ENCODE measurements at regions not wholly inside any gene's neighbourhood (a gene's known extent, or its start where the extent isn't known, plus 50 kb on each side); places are given as distances from the start of the nearest gene placed in this dataset.

- TF ChIP-seq CTCF (IDR thresholded peaks at IDR 0.05) (no peak), POLR2A (IDR thresholded peaks at IDR 0.05; ENCODE audit: low read depth) (no peak), POLR2AphosphoS5 (IDR thresholded peaks at IDR 0.05) (no peak), EP300 (IDR thresholded peaks at IDR 0.05) (no peak)
- H3K4me1 ChIP-seq = peaks cover 0 to 18% (median 4%) of the 10 kb centered on the region in 4 donors
- intact Hi-C loops (cut with DNase I) = no loop called here
- H3K27me3 ChIP-seq = no peaks in the 10 kb centered on the region
- no peak overlapping the region for H3K4me3 ChIP-seq
- DNase-seq (ENCODE audit: extremely low spot score) = no peak
- no peaks in the 10 kb centered on the region for H3K9me3 ChIP-seq
- no peak overlapping the region for H3K27ac ChIP-seq (replicated peaks in 1 of 4)
- no peaks in the 10 kb centered on the region for H3K36me3 ChIP-seq
Measured at GRCh38 chr4:130127297-130127696, 1031.3 kb downstream of the C4orf33 start.

GRCh38 chr4:130131536-130131935 is 1035.6 kb downstream of the C4orf33 start:
- WGBS = 78% methylated on average over 3 of the region's 3 CpGs
- no peaks in the 10 kb centered on the region for H3K4me1 ChIP-seq
- no peaks in the 10 kb centered on the region for H3K27me3 ChIP-seq
- H3K27ac ChIP-seq (replicated peaks in 1 of 4) = no peak overlapping the region
- peaks cover 0 to 10% (median 7%) of the 10 kb centered on the region in 4 donors for H3K9me3 ChIP-seq
- TF ChIP-seq CTCF (IDR thresholded peaks at IDR 0.05) (no peak), POLR2AphosphoS5 (IDR thresholded peaks at IDR 0.05) (no peak), POLR2A (IDR thresholded peaks at IDR 0.05; ENCODE audit: low read depth) (no peak), EP300 (IDR thresholded peaks at IDR 0.05) (no peak)
- intact Hi-C loops (cut with DNase I) = no loop called here
- H3K4me3 ChIP-seq = no peak overlapping the region
- no peaks in the 10 kb centered on the region for H3K36me3 ChIP-seq
- DNase-seq (ENCODE audit: extremely low spot score) = no peak

DNA sequence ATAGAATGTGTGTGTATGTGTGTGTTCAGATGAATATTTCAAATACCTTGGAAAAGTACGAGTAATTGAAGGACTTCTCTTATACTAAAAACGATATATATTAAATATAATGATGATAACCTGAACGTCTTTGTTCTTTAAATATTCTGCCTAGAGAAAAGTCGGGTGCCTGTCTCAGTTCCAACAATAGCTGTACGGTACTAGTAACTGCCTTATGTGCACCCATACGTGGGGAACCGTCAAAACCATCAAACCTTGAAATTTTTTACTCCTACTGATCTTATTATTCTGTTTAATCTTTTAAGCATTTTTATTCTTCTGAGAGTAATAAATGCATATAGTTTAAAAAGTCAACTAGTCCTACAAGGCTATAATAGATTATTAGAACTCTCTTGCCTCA is 1045.7 kb downstream of the C4orf33 start:
- intact Hi-C loops (cut with DNase I) = no loop called here
- 81% methylated on average over 7 of the region's 7 CpGs for WGBS
- no peaks in the 10 kb centered on the region for H3K4me1 ChIP-seq
- H3K27me3 ChIP-seq = no peaks in the 10 kb centered on the region
- no peaks in the 10 kb centered on the region for H3K36me3 ChIP-seq
- TF ChIP-seq EP300 (IDR thresholded peaks at IDR 0.05) = no peak
- no peak for TF ChIP-seq POLR2AphosphoS5 (IDR thresholded peaks at IDR 0.05)
- no peak for TF ChIP-seq POLR2A (IDR thresholded peaks at IDR 0.05; ENCODE audit: low read depth)
- TF ChIP-seq CTCF (IDR thresholded peaks at IDR 0.05) = no peak
- H3K4me3 ChIP-seq = no peak overlapping the region
- H3K9me3 ChIP-seq = no peaks in the 10 kb centered on the region
- no peak for DNase-seq (ENCODE audit: extremely low spot score)
- no peak overlapping the region for H3K27ac ChIP-seq (replicated peaks in 1 of 4)

DNA sequence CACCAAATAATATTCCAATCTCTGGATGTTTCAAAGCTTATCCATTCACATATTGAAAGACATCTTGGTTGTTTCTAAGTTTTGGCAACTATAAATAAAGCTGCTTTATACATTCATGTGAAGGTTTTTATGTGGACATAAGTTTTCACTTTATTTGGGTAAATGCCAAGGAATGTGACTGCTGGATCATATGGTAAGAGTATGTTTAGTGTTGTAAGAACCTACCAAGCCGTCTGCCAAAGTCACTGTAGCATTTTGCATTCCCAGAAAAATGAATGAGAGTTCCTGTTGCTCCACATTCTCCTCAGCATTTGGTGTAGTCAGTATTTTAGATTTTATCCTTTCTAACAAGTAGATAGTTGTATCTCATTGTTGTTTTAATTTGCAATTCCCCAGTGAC is 1047.7 kb downstream of the C4orf33 start:
- H3K36me3 ChIP-seq = no peaks in the 10 kb centered on the region
- no peak overlapping the region for H3K27ac ChIP-seq (replicated peaks in 1 of 4)
- TF ChIP-seq EP300 (IDR thresholded peaks at IDR 0.05) = no peak
- no peak for TF ChIP-seq POLR2AphosphoS5 (IDR thresholded peaks at IDR 0.05)
- no peak for TF ChIP-seq CTCF (IDR thresholded peaks at IDR 0.05)
- no peak for TF ChIP-seq POLR2A (IDR thresholded peaks at IDR 0.05; ENCODE audit: low read depth)
- H3K27me3 ChIP-seq = no peaks in the 10 kb centered on the region
- H3K9me3 ChIP-seq = no peaks in the 10 kb centered on the region
- no peak overlapping the region for H3K4me3 ChIP-seq
- intact Hi-C loops (cut with DNase I) = no loop called here
- 70% methylated on average over 1 of the region's 1 CpG for WGBS
- DNase-seq (ENCODE audit: extremely low spot score) = no peak
- no peaks in the 10 kb centered on the region for H3K4me1 ChIP-seq

GRCh38 chr4:130146773-130147172 is 1050.8 kb downstream of the C4orf33 start:
- Histone ChIP-seq H3K36me3 (no peaks in the 10 kb centered on the region), H3K9me3 (no peaks in the 10 kb centered on the region), H3K27me3 (no peaks in the 10 kb centered on the region), H3K27ac (replicated peaks in 1 of 4) (no peak overlapping the region), H3K4me1 (no peaks in the 10 kb centered on the region), H3K4me3 (no peak overlapping the region)
- no peak for TF ChIP-seq CTCF (IDR thresholded peaks at IDR 0.05)
- TF ChIP-seq POLR2AphosphoS5 (IDR thresholded peaks at IDR 0.05) = no peak
- TF ChIP-seq POLR2A (IDR thresholded peaks at IDR 0.05; ENCODE audit: low read depth) = no peak
- TF ChIP-seq EP300 (IDR thresholded peaks at IDR 0.05) = no peak
- no peak for DNase-seq (ENCODE audit: extremely low spot score)
- 84% methylated on average over 2 of the region's 2 CpGs for WGBS
- intact Hi-C loops (cut with DNase I) = no loop called here
